ENCODE measurements at regions not wholly inside any gene's neighbourhood (a gene's known extent, or its start where the extent isn't known, plus 50 kb on each side); places are given as distances from the start of the nearest gene placed in this dataset.

- DNase-seq (ENCODE audit: low read depth in 2 of 2), result no peak
Measured at GRCh38 chr21:43317959-43318358, 109.0 kb downstream of the SIK1 start.

- no peak for DNase-seq (ENCODE audit: low read depth in 2 of 2)
Measured at GRCh38 chr21:43317254-43317748, 109.6 kb downstream of the SIK1 start.

GRCh38 chr21:43316156-43316845 lies 110.6 kb downstream of the SIK1 start:
- no peak for DNase-seq (ENCODE audit: low read depth in 2 of 2)

GRCh38 chr21:43315244-43316137 lies 111.4 kb downstream of the SIK1 start:
- no peak for DNase-seq (ENCODE audit: low read depth in 2 of 2)

- no peak for DNase-seq (ENCODE audit: low read depth in 2 of 2)
Measured at GRCh38 chr21:43313939-43314405, 113.0 kb downstream of the SIK1 start.

GRCh38 chr21:43313221-43313938 lies 113.6 kb downstream of the SIK1 start:
- no peak for DNase-seq (ENCODE audit: low read depth in 2 of 2)

- DNase-seq (ENCODE audit: low read depth in 2 of 2), result no peak
Measured at GRCh38 chr21:43312751-43313169, 114.2 kb downstream of the SIK1 start.

- no peak for DNase-seq (ENCODE audit: low read depth in 2 of 2)
Measured at GRCh38 chr21:43312011-43312410, 114.9 kb downstream of the SIK1 start.

GRCh38 chr21:43311301-43311817 lies 115.6 kb downstream of the SIK1 start:
- no peak for DNase-seq (ENCODE audit: low read depth in 2 of 2)

GRCh38 chr21:43308815-43309283 lies 118.1 kb downstream of the SIK1 start:
- DNase-seq (ENCODE audit: low read depth in 2 of 2), result no peak

GRCh38 chr21:43308101-43308814 lies 118.7 kb downstream of the SIK1 start:
- no peak for DNase-seq (ENCODE audit: low read depth in 2 of 2)

- DNase-seq (ENCODE audit: low read depth in 2 of 2), result no peak
Measured at GRCh38 chr21:43307677-43308070, 119.3 kb downstream of the SIK1 start.

- peak in 1 of 2 donors; percentile 19 for DNase-seq (ENCODE audit: low read depth in 2 of 2)
Measured at GRCh38 chr21:43306911-43307676, 119.8 kb downstream of the SIK1 start.

GRCh38 chr21:43306391-43306790 lies 120.5 kb downstream of the SIK1 start:
- no peak for DNase-seq (ENCODE audit: low read depth in 2 of 2)

- DNase-seq (ENCODE audit: low read depth in 2 of 2), result no peak
Measured at GRCh38 chr21:43305811-43306311, 121.1 kb downstream of the SIK1 start.

- no peak for DNase-seq (ENCODE audit: low read depth in 2 of 2)
Measured at GRCh38 chr21:43305336-43305665, 121.6 kb downstream of the SIK1 start.

- DNase-seq (ENCODE audit: low read depth in 2 of 2), result no peak
Measured at GRCh38 chr21:43304621-43305335, 122.2 kb downstream of the SIK1 start.

- DNase-seq (ENCODE audit: low read depth in 2 of 2), result no peak
Measured at GRCh38 chr21:43304206-43304605, 122.7 kb downstream of the SIK1 start.
